Colonic mucosa (tissue), 4 donors: ENCODE measurements at regions not wholly inside any gene's neighbourhood (a gene's known extent, or its start where the extent isn't known, plus 50 kb on each side); places are given as distances from the start of the nearest gene placed in this dataset.
"Not testable (repeated sequence)": the region's sequence is repeated elsewhere in the genome, so short reads cannot be mapped to it uniquely, and the experiment has no call there.

Source experiments
- DNase-seq: peaks from one replicate; pipeline ENCODE4 v3.0.0-alpha.2; 2020
- H3K27ac ChIP-seq: fragments of 200-600 bp; one replicate; pipeline ENCODE4 v1.8.0; 2021
- H3K27me3 ChIP-seq: fragments of 200-600 bp; one replicate; pipeline ENCODE4 v1.8.0; 2021
- H3K36me3 ChIP-seq: fragments of 200-600 bp; one replicate; pipeline ENCODE4 v1.8.0; 2021
- H3K4me1 ChIP-seq: fragments of 200-600 bp; one replicate; pipeline ENCODE4 v1.8.0; 2021; ENCODE audit warnings: mild to moderate bottlenecking
- H3K4me3 ChIP-seq: fragments of 200-600 bp; one replicate; pipeline ENCODE4 v1.8.0; 2021
- H3K9ac ChIP-seq, 2 donors: one replicate each; pipeline ENCODE4 v1.7.0; 2013; ENCODE audit warnings: control low read depth in 2 of 2, low read depth in 2 of 2, low read length in 2 of 2
- H3K9me3 ChIP-seq: fragments of 200-600 bp; one replicate; pipeline ENCODE4 v1.8.0; 2021
- intact Hi-C: fragments of 100-400 bp; cut with DNase I; formaldehyde crosslinking; loops from one replicate; pipeline ENCODE4 v1.14.1; 2022
- TF ChIP-seq, protein P1 (sequence below): fragments of 200-600 bp; IDR thresholded peaks from one replicate; pipeline ENCODE4 v1.8.0; 2022; ENCODE audit warnings: antibody characterized with exemption, mild to moderate bottlenecking
- donor health status: healthy.
- donor health status: DM: no; HTN: no; CAD: no.
- donor health status: DM: no; HTN: no; CAD: no.

DNA sequence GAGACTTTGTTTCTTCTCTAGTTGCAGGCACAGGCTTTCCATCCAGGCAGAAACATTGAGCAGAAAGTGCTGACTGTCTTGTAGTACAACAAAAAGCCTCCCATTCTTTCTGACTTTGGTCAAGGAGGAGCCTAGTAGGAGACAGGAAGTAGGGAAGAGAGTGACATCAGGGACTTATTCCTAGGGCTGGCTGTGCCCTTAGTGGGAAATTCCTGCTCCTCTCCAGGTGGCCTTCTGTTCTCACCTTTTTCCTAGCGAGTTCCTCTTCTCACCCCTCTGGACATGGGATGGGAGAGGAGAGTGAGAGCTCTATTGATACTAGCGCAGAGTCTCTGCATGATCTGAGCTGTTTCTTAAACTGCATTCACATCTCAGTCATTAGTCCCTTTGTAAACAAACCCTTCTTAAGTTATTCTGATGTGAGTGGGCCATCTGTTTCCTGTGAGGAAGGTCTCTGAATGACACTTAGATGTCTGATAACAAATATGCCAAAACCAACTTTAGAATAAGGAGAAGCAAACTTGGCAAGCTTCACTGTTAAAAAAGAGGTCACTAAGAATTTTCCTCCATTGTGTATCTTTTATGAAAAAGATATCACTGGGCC is 455.0 kb downstream of the GJA1 start:
- Histone ChIP-seq H3K4me1 (no peaks in the 10 kb centered on the region), H3K27me3 (no peaks in the 10 kb centered on the region), H3K9ac (no peak overlapping the region), H3K36me3 (no peaks in the 10 kb centered on the region), H3K9me3 (no peaks in the 10 kb centered on the region), H3K4me3 (no peak overlapping the region), H3K27ac (no peak overlapping the region)
- TF ChIP-seq, protein P1, sequence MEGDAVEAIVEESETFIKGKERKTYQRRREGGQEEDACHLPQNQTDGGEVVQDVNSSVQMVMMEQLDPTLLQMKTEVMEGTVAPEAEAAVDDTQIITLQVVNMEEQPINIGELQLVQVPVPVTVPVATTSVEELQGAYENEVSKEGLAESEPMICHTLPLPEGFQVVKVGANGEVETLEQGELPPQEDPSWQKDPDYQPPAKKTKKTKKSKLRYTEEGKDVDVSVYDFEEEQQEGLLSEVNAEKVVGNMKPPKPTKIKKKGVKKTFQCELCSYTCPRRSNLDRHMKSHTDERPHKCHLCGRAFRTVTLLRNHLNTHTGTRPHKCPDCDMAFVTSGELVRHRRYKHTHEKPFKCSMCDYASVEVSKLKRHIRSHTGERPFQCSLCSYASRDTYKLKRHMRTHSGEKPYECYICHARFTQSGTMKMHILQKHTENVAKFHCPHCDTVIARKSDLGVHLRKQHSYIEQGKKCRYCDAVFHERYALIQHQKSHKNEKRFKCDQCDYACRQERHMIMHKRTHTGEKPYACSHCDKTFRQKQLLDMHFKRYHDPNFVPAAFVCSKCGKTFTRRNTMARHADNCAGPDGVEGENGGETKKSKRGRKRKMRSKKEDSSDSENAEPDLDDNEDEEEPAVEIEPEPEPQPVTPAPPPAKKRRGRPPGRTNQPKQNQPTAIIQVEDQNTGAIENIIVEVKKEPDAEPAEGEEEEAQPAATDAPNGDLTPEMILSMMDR: no peak
- no peak for DNase-seq
- intact Hi-C loops: no loop called here

DNA sequence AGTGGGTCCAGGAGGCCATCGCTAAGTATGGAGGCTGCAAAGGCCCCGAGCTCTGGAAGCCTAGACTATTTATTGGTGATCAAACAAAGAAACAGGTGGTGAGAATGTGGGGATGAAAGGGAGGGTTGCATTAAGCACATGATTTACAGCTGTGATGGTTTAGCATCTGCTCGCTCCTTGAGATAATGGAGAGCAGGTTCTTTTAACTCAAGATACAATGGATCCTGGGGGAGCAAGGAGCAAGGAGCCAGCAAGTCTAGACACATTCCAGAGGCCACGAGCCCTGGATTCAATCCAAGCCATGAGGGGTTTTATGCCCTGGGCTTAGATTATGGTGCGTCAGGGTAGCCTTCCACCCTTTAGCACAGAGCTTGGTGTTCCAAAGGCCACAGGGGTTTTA is 460.3 kb downstream of the GJA1 start:
- intact Hi-C loops, H3K4me3 ChIP-seq, H3K36me3 ChIP-seq, H3K9ac ChIP-seq, DNase-seq, H3K9me3 ChIP-seq, H3K27me3 ChIP-seq, H3K27ac ChIP-seq, H3K4me1 ChIP-seq: not testable (repeated sequence)

DNA sequence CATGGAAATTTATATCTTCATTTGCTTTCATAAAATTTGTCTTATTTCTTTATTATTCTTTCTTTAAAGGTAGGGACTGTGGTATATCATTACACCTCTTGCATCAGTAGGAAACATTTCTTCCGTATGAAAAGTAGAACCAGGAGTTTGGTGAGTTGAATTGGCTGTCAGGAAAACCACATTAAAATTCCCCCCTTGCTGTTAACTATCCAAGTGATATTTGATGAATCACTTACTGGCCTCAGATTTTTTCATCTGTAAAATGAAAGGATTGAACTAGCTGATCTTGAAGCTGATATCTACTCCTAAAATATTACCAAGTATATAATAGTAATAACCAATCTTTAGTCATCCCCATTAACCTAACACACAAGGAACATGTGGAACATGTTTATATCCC is 460.9 kb downstream of the GJA1 start:
- intact Hi-C loops: no loop called here
- H3K9ac ChIP-seq: no peak overlapping the region

DNA sequence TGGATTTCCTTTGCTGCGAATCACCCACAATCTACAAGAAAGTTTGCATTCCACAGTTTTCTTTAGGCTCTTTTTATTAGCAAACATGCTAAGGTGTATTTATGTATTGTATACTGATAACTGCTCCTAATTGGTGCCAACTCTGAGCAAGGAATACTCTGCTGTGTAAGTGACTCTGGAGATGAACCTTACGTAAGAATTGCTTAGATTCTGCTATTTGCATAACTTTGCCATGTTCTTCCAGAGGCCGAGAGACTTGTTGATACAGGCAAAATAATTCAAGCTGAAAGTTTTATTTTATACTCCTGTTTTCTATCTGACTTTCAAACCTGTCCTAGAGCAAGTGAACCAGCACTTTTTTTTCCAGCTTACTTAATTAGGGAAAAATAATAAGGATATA is 461.3 kb downstream of the GJA1 start:
- Histone ChIP-seq H3K4me1 (no peaks in the 10 kb centered on the region), H3K27me3 (no peaks in the 10 kb centered on the region), H3K9me3 (no peaks in the 10 kb centered on the region), H3K4me3 (no peak overlapping the region), H3K36me3 (no peaks in the 10 kb centered on the region), H3K9ac (no peak overlapping the region), H3K27ac (no peak overlapping the region)
- intact Hi-C loops: no loop called here
- TF ChIP-seq, protein P1: no peak
- no peak for DNase-seq

More for the DNA sequence above, 460.9 kb downstream of the GJA1 start:
- Histone ChIP-seq H3K36me3 (no peaks in the 10 kb centered on the region), H3K4me1 (no peaks in the 10 kb centered on the region), H3K27ac (no peak overlapping the region), H3K27me3 (no peaks in the 10 kb centered on the region), H3K4me3 (no peak overlapping the region), H3K9me3 (no peaks in the 10 kb centered on the region)
- TF ChIP-seq, protein P1: no peak
- DNase-seq: no peak

DNA sequence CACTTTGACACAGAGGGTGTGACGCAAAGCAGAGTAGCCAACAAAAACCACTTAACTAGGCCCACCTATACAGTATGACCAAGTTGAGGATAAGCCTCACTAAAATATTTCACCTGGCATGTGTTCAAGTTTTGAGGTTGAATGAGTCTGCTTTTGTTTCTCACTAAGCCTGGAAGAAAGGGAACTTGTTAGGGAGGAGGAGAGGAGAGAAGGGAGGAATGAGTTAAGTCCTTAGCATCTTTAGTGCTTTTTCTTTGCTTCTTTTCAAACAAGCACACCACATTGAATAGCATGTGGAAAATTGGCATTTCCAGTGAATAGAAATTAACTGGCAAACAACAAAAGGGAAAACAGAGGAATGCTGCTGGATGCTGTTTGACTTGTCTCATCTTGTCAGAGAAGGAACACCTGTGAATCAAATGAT is 461.9 kb downstream of the GJA1 start:
- Histone ChIP-seq H3K4me1 (no peaks in the 10 kb centered on the region), H3K4me3 (no peak overlapping the region), H3K36me3 (no peaks in the 10 kb centered on the region), H3K9me3 (no peaks in the 10 kb centered on the region), H3K9ac (no peak overlapping the region), H3K27me3 (no peaks in the 10 kb centered on the region), H3K27ac (no peak overlapping the region)
- DNase-seq: no peak
- intact Hi-C loops: no loop called here
- TF ChIP-seq, protein P1: no peak

DNA sequence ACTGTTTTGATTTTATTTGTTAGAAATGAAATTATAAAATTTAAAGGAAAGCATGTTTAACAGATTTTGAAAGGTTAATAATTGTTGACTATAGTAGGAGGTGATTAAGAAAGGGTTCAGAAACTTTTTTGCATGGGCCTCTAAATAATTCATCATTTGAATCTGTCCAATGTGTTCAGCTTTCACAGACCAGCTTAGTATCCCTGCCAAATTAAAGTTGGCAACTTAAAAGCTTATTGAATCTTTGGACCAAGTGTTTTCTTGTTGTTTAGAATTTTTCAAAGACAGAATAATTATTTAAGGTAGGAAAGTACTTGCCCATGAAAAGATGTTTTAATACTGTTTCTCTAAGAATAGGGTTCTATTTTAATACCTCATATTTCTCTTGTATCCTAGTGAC is 466.0 kb downstream of the GJA1 start:
- Histone ChIP-seq H3K4me1 (no peaks in the 10 kb centered on the region), H3K9me3 (no peaks in the 10 kb centered on the region), H3K9ac (no peak overlapping the region), H3K36me3 (no peaks in the 10 kb centered on the region), H3K27ac (no peak overlapping the region), H3K27me3 (no peaks in the 10 kb centered on the region), H3K4me3 (no peak overlapping the region)
- intact Hi-C loops: no loop called here
- TF ChIP-seq, protein P1: no peak
- no peak for DNase-seq
